ENCODE measurements at regions not wholly inside any gene's neighbourhood (a gene's known extent, or its start where the extent isn't known, plus 50 kb on each side); places are given as distances from the start of the nearest gene placed in this dataset.

- WGBS (ENCODE audit: insufficient coverage), result 19% methylated on average over 5 of the region's 5 CpGs
These were observed 230.9 kb downstream of the GADD45G start for GRCh38 chr9:89835666-89836065.

GRCh38 chr9:89837162-89837933 is 232.5 kb downstream of the GADD45G start:
- H3K9me3 ChIP-seq (replicated peaks in 1 of 2; ENCODE audit: control insufficient read depth in 1 of 2, insufficient read depth in 1 of 2, low read length in 2 of 2), result no peaks in the 10 kb centered on the region
- peaks cover 5% of the 10 kb centered on the region for H3K4me1 Mint-ChIP-seq
- H3K79me2 ChIP-seq (ENCODE audit: insufficient read depth, low read length), result no peaks in the 10 kb centered on the region
- H4K20me1 ChIP-seq (ENCODE audit: insufficient read depth, low read length), result no peaks in the 10 kb centered on the region
- TF ChIP-seq CTCF (IDR thresholded peaks at IDR 0.05), result no peak
- no peak for DNase-seq
- intact Hi-C loops (cut with micrococcal nuclease), result no loop called here
- no peaks in the 10 kb centered on the region for H3K4me1 ChIP-seq (ENCODE audit: control insufficient read depth in 1 of 2, insufficient read depth in 2 of 2, low read length in 2 of 2)
- H3K27me3 ChIP-seq (ENCODE audit: control insufficient read depth in 2 of 2, insufficient read depth in 2 of 2, low read length in 2 of 2), result no peaks in the 10 kb centered on the region
- H3K36me3 ChIP-seq (replicated peaks in 1 of 2; ENCODE audit: control insufficient read depth in 1 of 2, insufficient read depth in 2 of 2, low read length in 2 of 2), result no peaks in the 10 kb centered on the region
- H2AFZ ChIP-seq (ENCODE audit: insufficient read depth, low read depth, low read length, poor library complexity, severe bottlenecking), result no peak overlapping the region
- H3K4me2 ChIP-seq (replicated peaks; ENCODE audit: extremely low read depth, low read length, poor library complexity, severe bottlenecking), result no peak overlapping the region
- no peak overlapping the region for H3K4me3 ChIP-seq (replicated peaks in 1 of 3; ENCODE audit: low read depth in 2 of 3, low read length in 3 of 3)
- H3K27ac ChIP-seq (ENCODE audit: low read depth in 1 of 2, low read length in 2 of 2), result no peak overlapping the region
- H3K9ac ChIP-seq (ENCODE audit: insufficient read depth, low read length, poor library complexity, severe bottlenecking), result no peak overlapping the region
- H3K4me3 Mint-ChIP-seq, result no peak overlapping the region
- peaks cover 6 to 19% (median 9%) of the 10 kb centered on the region in 3 donors for H3K27me3 Mint-ChIP-seq (ENCODE audit: low read depth in 3 of 3)
- no peaks in the 10 kb centered on the region for H3K36me3 Mint-ChIP-seq
- H3K9me3 Mint-ChIP-seq, result peaks cover 0 to 8% (median 2%) of the 10 kb centered on the region in 7 donors
- 75% methylated on average over 4 of the region's 11 CpGs for WGBS (ENCODE audit: insufficient coverage)
- no peak overlapping the region for H3K27ac Mint-ChIP-seq

More at GRCh38 chr9:89835666-89836065, 230.9 kb downstream of the GADD45G start:
- peaks cover 5% of the 10 kb centered on the region for H3K4me1 Mint-ChIP-seq
- Histone ChIP-seq H2AFZ (ENCODE audit: insufficient read depth, low read depth, low read length, poor library complexity, severe bottlenecking) (no peak overlapping the region), H3K9ac (ENCODE audit: insufficient read depth, low read length, poor library complexity, severe bottlenecking) (no peak overlapping the region), H4K20me1 (ENCODE audit: insufficient read depth, low read length) (no peaks in the 10 kb centered on the region), H3K4me2 (replicated peaks; ENCODE audit: extremely low read depth, low read length, poor library complexity, severe bottlenecking) (no peak overlapping the region), H3K79me2 (ENCODE audit: insufficient read depth, low read length) (no peaks in the 10 kb centered on the region), H3K27me3 (ENCODE audit: control insufficient read depth in 2 of 2, insufficient read depth in 2 of 2, low read length in 2 of 2) (no peaks in the 10 kb centered on the region), H3K9me3 (replicated peaks in 1 of 2; ENCODE audit: control insufficient read depth in 1 of 2, insufficient read depth in 1 of 2, low read length in 2 of 2) (no peaks in the 10 kb centered on the region), H3K4me1 (ENCODE audit: control insufficient read depth in 1 of 2, insufficient read depth in 2 of 2, low read length in 2 of 2) (no peaks in the 10 kb centered on the region), H3K36me3 (replicated peaks in 1 of 2; ENCODE audit: control insufficient read depth in 1 of 2, insufficient read depth in 2 of 2, low read length in 2 of 2) (no peaks in the 10 kb centered on the region), H3K4me3 (replicated peaks in 1 of 3; ENCODE audit: low read depth in 2 of 3, low read length in 3 of 3) (no peak overlapping the region), H3K27ac (ENCODE audit: low read depth in 1 of 2, low read length in 2 of 2) (no peak overlapping the region)
- H3K27me3 Mint-ChIP-seq (ENCODE audit: low read depth in 3 of 3), result peaks cover 6 to 20% (median 7%) of the 10 kb centered on the region in 3 donors
- DNase-seq, result no peak
- intact Hi-C loops (cut with micrococcal nuclease), result no loop called here
- no peaks in the 10 kb centered on the region for H3K36me3 Mint-ChIP-seq
- H3K4me3 Mint-ChIP-seq, result no peak overlapping the region
- TF ChIP-seq CTCF (IDR thresholded peaks at IDR 0.05), result no peak
- no peak overlapping the region for H3K27ac Mint-ChIP-seq
- H3K9me3 Mint-ChIP-seq, result peaks cover 0 to 11% (median 3%) of the 10 kb centered on the region in 7 donors
